HEK293T (cell line): ENCODE measurements at regions not wholly inside any gene's neighbourhood (a gene's known extent, or its start where the extent isn't known, plus 50 kb on each side); places are given as distances from the start of the nearest gene placed in this dataset.

ENCODE experiments used
- CTCF ChIA-PET: fragments of 350-600 bp; formaldehyde crosslinking; extraction: SDS; loops from one replicate; lab custom pipeline; 2021; ENCODE audit warnings: antibody characterized with exemption, inconsistent platforms; lab: Yijun Ruan, JAX
- POLR2A ChIA-PET: fragments of 350-600 bp; formaldehyde crosslinking; extraction: SDS; loops from one replicate; lab custom pipeline; 2020; ENCODE audit warnings: antibody characterized with exemption, inconsistent platforms; lab: Yijun Ruan, JAX
- DNase-seq: peaks from one replicate; pipeline ENCODE4 v3.0.0; 2012; ENCODE audit warnings: mixed read lengths; ENCODE audit errors: extremely low spot score
- ARNT ChIP-seq: fragments of 450-650 bp; IDR thresholded peaks from 2 replicates; pipeline ENCODE4 v1.6.1; 2017; ENCODE audit warnings: mild to moderate bottlenecking
- BHLHE40 ChIP-seq: fragments of 450-650 bp; IDR thresholded peaks from 2 replicates; pipeline ENCODE4 v1.6.1; 2016; ENCODE audit warnings: mild to moderate bottlenecking, moderate library complexity, borderline replicate concordance
- CTBP1 ChIP-seq: fragments of 450-650 bp; IDR thresholded peaks from 2 replicates; pipeline ENCODE4 v1.6.1; 2016; ENCODE audit warnings: borderline replicate concordance
- ELF4 ChIP-seq: fragments of 450-650 bp; IDR thresholded peaks from 2 replicates; pipeline ENCODE4 v1.6.1; 2017; ENCODE audit warnings: antibody characterized with exemption
- FOXA1 ChIP-seq: fragments of 450-650 bp; IDR thresholded peaks from 2 replicates; pipeline ENCODE4 v1.6.1; 2016; ENCODE audit warnings: mild to moderate bottlenecking
- FOXK2 ChIP-seq: fragments of 450-650 bp; IDR thresholded peaks from 2 replicates; pipeline ENCODE4 v1.6.1; 2016; ENCODE audit warnings: mild to moderate bottlenecking
- FOXM1 ChIP-seq: fragments of 450-650 bp; IDR thresholded peaks from 2 replicates; pipeline ENCODE4 v1.6.1; 2017; ENCODE audit warnings: mild to moderate bottlenecking, borderline replicate concordance
- HDGF ChIP-seq: fragments of 450-650 bp; IDR thresholded peaks from 2 replicates; pipeline ENCODE4 v1.6.1; 2017; ENCODE audit warnings: antibody characterized with exemption, borderline replicate concordance
- L3MBTL2 ChIP-seq: fragments of 450-650 bp; conservative IDR thresholded peaks from 2 replicates; pipeline ENCODE4 v1.6.1; 2016; ENCODE audit warnings: mild to moderate bottlenecking
- LEF1 ChIP-seq: fragments of 450-650 bp; IDR thresholded peaks from 2 replicates; pipeline ENCODE4 v1.6.1; 2017; ENCODE audit warnings: mild to moderate bottlenecking, borderline replicate concordance
- NFRKB ChIP-seq: fragments of 450-650 bp; IDR thresholded peaks from 2 replicates; pipeline ENCODE4 v1.6.1; 2016; ENCODE audit warnings: mild to moderate bottlenecking, moderate library complexity
- SP1 ChIP-seq: fragments of 450-650 bp; IDR thresholded peaks from 2 replicates; pipeline ENCODE4 v1.6.1; 2017
- SUZ12 ChIP-seq: fragments of 450-650 bp; IDR thresholded peaks from 2 replicates; pipeline ENCODE4 v1.6.1; 2016; ENCODE audit warnings: mild to moderate bottlenecking
- TARDBP ChIP-seq: fragments of 450-650 bp; IDR thresholded peaks from 2 replicates; pipeline ENCODE4 v1.6.1; 2016
- ZNF384 ChIP-seq: fragments of 450-650 bp; IDR thresholded peaks from 2 replicates; pipeline ENCODE4 v1.6.1; 2016
- TF ChIP-seq, protein P1 (sequence below): fragments of 450-650 bp; IDR thresholded peaks from 2 replicates; pipeline ENCODE4 v1.6.1; 2016

DNA sequence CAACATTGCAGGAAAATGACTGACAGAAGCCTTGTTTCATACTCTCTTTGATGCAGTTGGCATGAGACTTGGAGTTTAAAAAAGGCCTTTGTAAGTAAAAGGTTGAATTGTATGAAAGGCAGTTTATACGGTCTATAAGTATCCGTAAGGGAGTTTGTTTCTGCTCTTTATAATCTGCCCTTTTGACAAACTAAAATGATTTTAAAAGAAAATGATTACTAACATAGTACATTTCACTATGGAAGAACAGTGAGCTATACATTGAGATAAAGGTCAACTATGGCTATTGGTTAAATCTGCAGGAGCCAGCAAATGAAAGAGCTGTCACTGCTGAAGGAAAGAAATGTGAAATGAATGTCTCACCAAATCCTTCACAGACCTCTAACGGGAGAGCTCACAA, 296.1 kb upstream of the SLITRK6 start:
- CTCF ChIA-PET, result interaction anchor here (0.5 kb wide), 1 partner anchor 648 kb away, joined by 3 read pairs; no protein-coding TSS in a partner anchor
- TF ChIP-seq HDGF, result no peak
- TF ChIP-seq LEF1, result no peak
- TF ChIP-seq NFRKB, result no peak
- no peak for TF ChIP-seq CTBP1
- TF ChIP-seq FOXM1, result no peak
- TF ChIP-seq TARDBP, result no peak
- no peak for TF ChIP-seq ELF4
- TF ChIP-seq ZNF384, result no peak
- no peak for TF ChIP-seq ARNT
- TF ChIP-seq SUZ12, result no peak
- TF ChIP-seq, protein P1, sequence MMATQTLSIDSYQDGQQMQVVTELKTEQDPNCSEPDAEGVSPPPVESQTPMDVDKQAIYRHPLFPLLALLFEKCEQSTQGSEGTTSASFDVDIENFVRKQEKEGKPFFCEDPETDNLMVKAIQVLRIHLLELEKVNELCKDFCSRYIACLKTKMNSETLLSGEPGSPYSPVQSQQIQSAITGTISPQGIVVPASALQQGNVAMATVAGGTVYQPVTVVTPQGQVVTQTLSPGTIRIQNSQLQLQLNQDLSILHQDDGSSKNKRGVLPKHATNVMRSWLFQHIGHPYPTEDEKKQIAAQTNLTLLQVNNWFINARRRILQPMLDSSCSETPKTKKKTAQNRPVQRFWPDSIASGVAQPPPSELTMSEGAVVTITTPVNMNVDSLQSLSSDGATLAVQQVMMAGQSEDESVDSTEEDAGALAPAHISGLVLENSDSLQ, result no peak
- no peak for TF ChIP-seq BHLHE40
- TF ChIP-seq SP1, result no peak
- no peak for TF ChIP-seq FOXK2
- no peak for TF ChIP-seq FOXA1
- no peak for TF ChIP-seq L3MBTL2
- POLR2A ChIA-PET, result no interaction called here
- no peak for DNase-seq

- no peak for TF ChIP-seq TARDBP
- TF ChIP-seq LEF1, result no peak
- TF ChIP-seq SUZ12, result no peak
- TF ChIP-seq ELF4, result no peak
- TF ChIP-seq, protein P1, result no peak
- no peak for TF ChIP-seq SP1
- no peak for TF ChIP-seq L3MBTL2
- no peak for TF ChIP-seq NFRKB
- no peak for TF ChIP-seq BHLHE40
- TF ChIP-seq CTBP1, result no peak
- ChIA-PET CTCF (no interaction called here), POLR2A (no interaction called here)
- no peak for DNase-seq
Measured at GRCh38 chr13:86090181-86090580, 291.0 kb upstream of the SLITRK6 start.

GRCh38 chr13:86087244-86087643, 288.0 kb upstream of the SLITRK6 start:
- POLR2A ChIA-PET, result interaction anchor here (0.6 kb wide), 1 partner anchor 29 kb away, joined by 3 read pairs; no protein-coding TSS in a partner anchor
- TF ChIP-seq SUZ12 (no peak), L3MBTL2 (no peak), ARNT (no peak), SP1 (no peak)
- CTCF ChIA-PET, result interaction anchor here (0.6 kb wide), 1 partner anchor 805 kb away, joined by 3 read pairs; no protein-coding TSS in a partner anchor

DNA sequence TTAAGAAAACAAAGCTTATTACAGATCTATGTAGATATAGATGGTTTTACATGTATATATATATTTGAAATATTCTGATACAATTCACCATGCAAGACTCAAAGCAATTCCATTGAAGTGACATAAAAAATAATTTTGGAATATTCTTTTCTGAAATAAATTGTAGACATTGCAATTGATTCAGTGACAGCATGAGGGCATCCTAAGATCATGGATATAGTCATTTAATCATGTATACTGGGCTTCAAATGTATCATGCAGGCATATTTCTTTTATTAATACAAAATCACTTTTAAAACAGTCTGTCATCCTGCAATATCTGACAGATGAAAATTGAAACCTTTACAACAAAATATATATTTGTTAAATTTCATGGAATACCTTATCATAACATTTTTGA, 286.7 kb upstream of the SLITRK6 start:
- no peak for DNase-seq
- TF ChIP-seq BHLHE40, result no peak
- TF ChIP-seq ZNF384, result no peak
- TF ChIP-seq LEF1, result no peak
- no peak for TF ChIP-seq FOXM1
- no peak for TF ChIP-seq SP1
- no peak for TF ChIP-seq FOXA1
- TF ChIP-seq, protein P1, result no peak
- no peak for TF ChIP-seq ARNT
- TF ChIP-seq TARDBP, result no peak
- no peak for TF ChIP-seq NFRKB
- TF ChIP-seq L3MBTL2, result no peak
- TF ChIP-seq FOXK2, result no peak
- TF ChIP-seq CTBP1, result no peak
- no peak for TF ChIP-seq ELF4
- TF ChIP-seq SUZ12, result no peak
- no peak for TF ChIP-seq HDGF
- ChIA-PET CTCF (no interaction called here), POLR2A (no interaction called here)

More at GRCh38 chr13:86087244-86087643, 288.0 kb upstream of the SLITRK6 start:
- DNase-seq, result no peak

DNA sequence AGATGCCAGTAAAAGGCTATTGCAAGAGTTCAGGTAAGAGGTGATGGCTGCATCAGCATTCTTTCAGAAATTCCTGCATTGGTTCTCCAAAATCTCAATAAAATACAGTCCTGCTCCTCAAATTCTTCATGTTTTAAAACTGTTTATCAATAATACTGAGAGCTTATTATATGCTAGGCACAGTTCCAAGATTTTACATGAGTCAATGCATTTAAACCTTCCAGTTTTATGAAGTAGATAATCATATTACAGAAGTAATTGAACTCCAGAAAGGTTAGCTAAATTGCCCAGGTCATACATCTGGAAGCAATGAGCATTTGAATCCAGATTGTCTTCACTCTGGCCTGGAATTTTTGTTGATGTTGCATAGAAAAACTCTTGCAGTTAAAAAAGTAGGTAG, 282.9 kb upstream of the SLITRK6 start:
- DNase-seq, result no peak
- ChIA-PET CTCF (no interaction called here), POLR2A (no interaction called here)
- no peak for TF ChIP-seq FOXK2
- TF ChIP-seq FOXM1, result no peak
- TF ChIP-seq LEF1, result no peak
- TF ChIP-seq, protein P1, result no peak
- TF ChIP-seq ELF4, result no peak
- no peak for TF ChIP-seq TARDBP
- no peak for TF ChIP-seq ARNT
- no peak for TF ChIP-seq L3MBTL2
- no peak for TF ChIP-seq HDGF
- TF ChIP-seq CTBP1, result no peak
- no peak for TF ChIP-seq ZNF384
- TF ChIP-seq SP1, result no peak
- no peak for TF ChIP-seq BHLHE40
- TF ChIP-seq FOXA1, result no peak
- no peak for TF ChIP-seq NFRKB
- TF ChIP-seq SUZ12, result no peak
